SK-N-SH treated with all-trans-retinoic acid at 6 μM for 48 hours (cell line): ENCODE measurements at regions not wholly inside any gene's neighbourhood (a gene's known extent, or its start where the extent isn't known, plus 50 kb on each side); places are given as distances from the start of the nearest gene placed in this dataset.

Experiments
- ATAC-seq: fragments of 200-7000 bp; cut with Tn5 transposase; 3 replicates; pipeline ENCODE4 v1.9.1; 2020; ENCODE audit warnings: mild to moderate bottlenecking, moderate library complexity
- ARNTL ChIP-seq: fragments of 450-650 bp; formaldehyde crosslinking; IDR thresholded peaks from 2 replicates; pipeline ENCODE4 v1.5.0; 2020; ENCODE audit warnings: low read depth, mild to moderate bottlenecking, moderate library complexity, borderline replicate concordance
- BACH2 ChIP-seq: fragments of 250-450 bp; sonication (Bioruptor Pico); IDR thresholded peaks from 2 replicates; pipeline ENCODE4 v1.9.0; 2021; ENCODE audit warnings: mild to moderate bottlenecking, borderline replicate concordance
- CREB5 ChIP-seq: fragments of 250-450 bp; sonication (Bioruptor Pico); IDR thresholded peaks from 2 replicates; pipeline ENCODE4 v1.5.1; 2020; ENCODE audit warnings: low read depth, mild to moderate bottlenecking, moderate library complexity
- CSDC2 ChIP-seq: fragments of 250-450 bp; sonication (Bioruptor Pico); IDR thresholded peaks from 2 replicates; pipeline ENCODE4 v1.5.0; 2020; ENCODE audit warnings: mild to moderate bottlenecking, moderate library complexity
- CSRNP3 ChIP-seq: fragments of 250-450 bp; sonication (Bioruptor Pico); IDR thresholded peaks from 2 replicates; pipeline ENCODE4 v1.5.1; 2021; ENCODE audit warnings: mild to moderate bottlenecking, moderate library complexity
- ESRRG ChIP-seq: fragments of 250-450 bp; sonication (Bioruptor Pico); IDR thresholded peaks from 2 replicates; pipeline ENCODE4 v1.6.1; 2021; ENCODE audit warnings: mild to moderate bottlenecking
- GLIS3 ChIP-seq: fragments of 250-450 bp; sonication (Bioruptor Pico); IDR thresholded peaks from 2 replicates; pipeline ENCODE4 v1.5.0; 2020; ENCODE audit warnings: mild to moderate bottlenecking, moderate library complexity
- ISL1 ChIP-seq: fragments of 250-450 bp; sonication (Bioruptor Pico); IDR thresholded peaks from 2 replicates; pipeline ENCODE4 v2.1.2; 2022; ENCODE audit warnings: mild to moderate bottlenecking, moderate library complexity
- OSR1 ChIP-seq: fragments of 250-450 bp; sonication (Bioruptor Pico); IDR thresholded peaks from 2 replicates; pipeline ENCODE4 v1.8.0; 2022; ENCODE audit warnings: moderate library complexity, mild to moderate bottlenecking, inconsistent platforms
- PATZ1 ChIP-seq: fragments of 250-450 bp; sonication (Bioruptor Pico); IDR thresholded peaks from 2 replicates; pipeline ENCODE4 v1.8.0; 2020; ENCODE audit warnings: mild to moderate bottlenecking, moderate library complexity, borderline replicate concordance
- POU6F1 ChIP-seq: fragments of 250-450 bp; sonication (Bioruptor Pico); IDR thresholded peaks from 2 replicates; pipeline ENCODE4 v1.8.0; 2021; ENCODE audit warnings: low read depth, mild to moderate bottlenecking, moderate library complexity, borderline replicate concordance
- PPARA ChIP-seq: fragments of 250-450 bp; sonication (Bioruptor Pico); IDR thresholded peaks from 2 replicates; pipeline ENCODE4 v1.5.0; 2020; ENCODE audit warnings: mild to moderate bottlenecking, borderline replicate concordance
- RARB ChIP-seq: fragments of 250-450 bp; sonication (Bioruptor Pico); IDR thresholded peaks from 2 replicates; pipeline ENCODE4 v1.8.0; 2021; ENCODE audit warnings: mild to moderate bottlenecking, moderate library complexity
- SNAI2 ChIP-seq: fragments of 250-450 bp; sonication (Bioruptor Pico); IDR thresholded peaks from 2 replicates; pipeline ENCODE4 v1.5.0; 2020; ENCODE audit warnings: mild to moderate bottlenecking, moderate library complexity
- TCF4 ChIP-seq: fragments of 250-450 bp; sonication (Bioruptor Pico); IDR thresholded peaks from 2 replicates; pipeline ENCODE4 v1.8.0; 2021; ENCODE audit warnings: mild to moderate bottlenecking, moderate library complexity, borderline replicate concordance
- TSHZ2 ChIP-seq: fragments of 250-450 bp; sonication (Bioruptor Pico); IDR thresholded peaks from 2 replicates; pipeline ENCODE4 v1.5.0; 2020; ENCODE audit warnings: mild to moderate bottlenecking, moderate library complexity
- ZFP3 ChIP-seq: fragments of 250-450 bp; sonication (Bioruptor Pico); IDR thresholded peaks from 2 replicates; pipeline ENCODE4 v1.5.0; 2020; ENCODE audit warnings: mild to moderate bottlenecking, moderate library complexity
- ZNF565 ChIP-seq: fragments of 450-650 bp; formaldehyde crosslinking; conservative IDR thresholded peaks from 2 replicates; pipeline ENCODE4 v1.5.0; 2020; ENCODE audit warnings: low read depth, mild to moderate bottlenecking, moderate library complexity
- ZNF8 ChIP-seq: fragments of 450-650 bp; formaldehyde crosslinking; IDR thresholded peaks from 2 replicates; pipeline ENCODE4 v1.5.0; 2020; ENCODE audit warnings: mild to moderate bottlenecking, moderate library complexity

GRCh38 chr13:89574077-89574476 lies 1773.4 kb upstream of the MIR17HG start:
- no peak for TF ChIP-seq SNAI2 (CRISPR knock-in tag)
- no peak for TF ChIP-seq ZFP3
- no peak for TF ChIP-seq ISL1
- no peak for TF ChIP-seq ESRRG (CRISPR knock-in tag)
- no peak for TF ChIP-seq OSR1
- no peak for TF ChIP-seq CREB5
- TF ChIP-seq GLIS3 (CRISPR knock-in tag) = no peak
- no peak for ATAC-seq

GRCh38 chr13:89577301-89577700 lies 1770.2 kb upstream of the MIR17HG start:
- TF ChIP-seq ESRRG (CRISPR knock-in tag) (no peak), PPARA (CRISPR knock-in tag) (no peak), ARNTL (CRISPR knock-in tag) (no peak), CSRNP3 (CRISPR knock-in tag) (no peak), POU6F1 (CRISPR knock-in tag) (no peak), RARB (CRISPR knock-in tag) (no peak), BACH2 (CRISPR knock-in tag) (no peak), ISL1 (no peak), ZNF565 (no peak), ZNF8 (CRISPR knock-in tag) (no peak), GLIS3 (CRISPR knock-in tag) (no peak), CSDC2 (CRISPR knock-in tag) (no peak), PATZ1 (no peak), CREB5 (no peak), ZFP3 (no peak), TSHZ2 (CRISPR knock-in tag) (no peak), OSR1 (no peak), TCF4 (no peak)
- ATAC-seq = no peak

GRCh38 chr13:89584058-89584620 lies 1763.3 kb upstream of the MIR17HG start:
- ATAC-seq = peak; percentile 66
- TF ChIP-seq ZNF565 = no peak
- TF ChIP-seq TSHZ2 (CRISPR knock-in tag) = peak; percentile 81
- peak; percentile 96 for TF ChIP-seq TCF4
- no peak for TF ChIP-seq SNAI2 (CRISPR knock-in tag)
- TF ChIP-seq, all 23 proteins: peak for 2
